ENCODE measurements at regions not wholly inside any gene's neighbourhood (a gene's known extent, or its start where the extent isn't known, plus 50 kb on each side); places are given as distances from the start of the nearest gene placed in this dataset.

DNA sequence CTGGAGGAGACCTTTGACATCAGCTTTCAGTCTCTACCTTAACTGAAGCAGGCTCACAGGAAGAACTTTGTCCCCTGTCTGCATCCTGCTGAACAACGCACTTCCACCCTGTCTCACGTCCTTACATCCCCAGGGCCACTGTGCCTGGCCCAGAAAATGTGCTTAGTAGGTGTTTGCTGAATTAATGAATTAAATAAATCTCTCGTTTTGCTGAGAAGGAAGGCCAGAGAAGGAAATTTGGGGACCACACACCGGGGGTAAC is 54.3 kb upstream of the CREB3L1 start:
- Histone ChIP-seq H3K4me1 (no peaks in the 10 kb centered on the region), H3K36me3 (no peaks in the 10 kb centered on the region), H3K9me3 (no peaks in the 10 kb centered on the region), H3K27me3 (peaks cover 0 to 5% (median 0%) of the 10 kb centered on the region in 3 donors), H3K27ac (no peak overlapping the region), H3K4me3 (no peak overlapping the region)
- intact Hi-C loops (cut with DNase I; ENCODE audit: low total_unique reads), result no loop called here
- TF ChIP-seq POLR2A (IDR thresholded peaks at IDR 0.05), result no peak
- TF ChIP-seq, protein P1, sequence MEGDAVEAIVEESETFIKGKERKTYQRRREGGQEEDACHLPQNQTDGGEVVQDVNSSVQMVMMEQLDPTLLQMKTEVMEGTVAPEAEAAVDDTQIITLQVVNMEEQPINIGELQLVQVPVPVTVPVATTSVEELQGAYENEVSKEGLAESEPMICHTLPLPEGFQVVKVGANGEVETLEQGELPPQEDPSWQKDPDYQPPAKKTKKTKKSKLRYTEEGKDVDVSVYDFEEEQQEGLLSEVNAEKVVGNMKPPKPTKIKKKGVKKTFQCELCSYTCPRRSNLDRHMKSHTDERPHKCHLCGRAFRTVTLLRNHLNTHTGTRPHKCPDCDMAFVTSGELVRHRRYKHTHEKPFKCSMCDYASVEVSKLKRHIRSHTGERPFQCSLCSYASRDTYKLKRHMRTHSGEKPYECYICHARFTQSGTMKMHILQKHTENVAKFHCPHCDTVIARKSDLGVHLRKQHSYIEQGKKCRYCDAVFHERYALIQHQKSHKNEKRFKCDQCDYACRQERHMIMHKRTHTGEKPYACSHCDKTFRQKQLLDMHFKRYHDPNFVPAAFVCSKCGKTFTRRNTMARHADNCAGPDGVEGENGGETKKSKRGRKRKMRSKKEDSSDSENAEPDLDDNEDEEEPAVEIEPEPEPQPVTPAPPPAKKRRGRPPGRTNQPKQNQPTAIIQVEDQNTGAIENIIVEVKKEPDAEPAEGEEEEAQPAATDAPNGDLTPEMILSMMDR (IDR thresholded peaks at IDR 0.05 in 4 of 5, conservative IDR thresholded peaks at IDR 0.05 in 1 of 5), result no peak
- no peak for ATAC-seq
- no peak for DNase-seq
- in situ Hi-C loops (cut with MboI; ENCODE audit: low sequenced_read_pairs in 4 of 4), result no loop called here

DNA sequence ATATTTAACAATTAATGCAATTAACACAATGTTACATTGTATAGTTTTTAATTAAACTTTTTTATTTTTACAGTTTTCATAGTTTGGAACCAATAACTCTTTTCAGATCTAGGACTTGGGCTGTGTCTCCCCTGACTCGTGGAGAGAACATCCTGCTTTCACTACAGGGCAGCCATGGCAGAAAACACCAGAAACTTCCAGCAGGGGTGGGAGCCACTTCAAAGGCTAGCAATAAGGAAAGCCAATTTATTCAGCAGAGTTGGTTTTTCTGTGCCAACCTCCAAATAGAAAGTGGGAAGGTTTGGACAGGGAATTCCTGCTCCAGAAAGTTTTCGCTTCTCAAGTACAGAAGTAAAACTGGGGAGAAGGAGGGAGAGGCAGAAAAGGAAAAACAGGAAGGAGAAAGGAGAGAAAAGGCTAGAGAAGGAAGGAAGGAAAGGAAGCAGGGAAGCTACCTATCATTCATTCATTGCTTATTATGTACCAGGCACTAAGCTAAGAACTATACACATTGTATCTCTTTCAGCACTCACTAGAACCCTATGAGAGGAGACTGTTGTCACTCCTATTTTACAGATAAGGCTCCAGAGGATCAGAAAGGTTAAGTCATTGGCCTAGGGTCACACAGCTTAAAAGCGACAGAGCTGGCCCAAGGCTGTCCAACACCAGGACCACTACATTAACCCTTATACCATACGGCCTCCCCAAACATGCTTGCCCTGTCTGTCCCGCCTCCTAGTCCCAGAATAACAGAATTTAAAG is 54.8 kb upstream of the CREB3L1 start:
- H3K27me3 ChIP-seq, result peaks cover 0 to 3% (median 0%) of the 10 kb centered on the region in 3 donors
- H3K36me3 ChIP-seq, result no peaks in the 10 kb centered on the region
- no peaks in the 10 kb centered on the region for H3K4me1 ChIP-seq
- DNase-seq, result no peak
- intact Hi-C loops (cut with DNase I; ENCODE audit: low total_unique reads) (no loop called here), in situ Hi-C loops (cut with MboI; ENCODE audit: low sequenced_read_pairs in 4 of 4) (no loop called here)
- no peak overlapping the region for H3K27ac ChIP-seq
- no peak overlapping the region for H3K4me3 ChIP-seq
- no peaks in the 10 kb centered on the region for H3K9me3 ChIP-seq
- ATAC-seq, result no peak
- TF ChIP-seq POLR2A (IDR thresholded peaks at IDR 0.05), result no peak
- TF ChIP-seq, protein P1 (IDR thresholded peaks at IDR 0.05 in 4 of 5, conservative IDR thresholded peaks at IDR 0.05 in 1 of 5), result no peak

DNA sequence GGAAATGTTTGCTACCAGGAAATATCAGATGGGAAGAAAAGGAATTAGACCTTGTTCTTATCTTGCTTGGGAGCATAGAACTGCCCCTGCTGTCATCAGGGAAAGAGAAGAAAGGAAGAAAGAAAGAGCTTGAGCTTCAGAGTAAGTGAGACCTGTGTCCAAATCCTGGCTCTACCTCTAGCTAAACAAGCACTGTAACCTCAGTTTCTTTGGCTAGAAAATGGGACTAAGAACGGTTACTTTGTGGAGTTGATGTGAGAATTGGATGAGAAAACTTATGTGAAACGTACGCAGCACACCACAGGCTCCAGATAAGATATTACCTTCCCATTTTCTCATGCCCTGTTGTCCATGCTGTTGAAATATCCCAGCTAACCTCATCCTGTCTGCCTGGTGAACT is 57.1 kb upstream of the CREB3L1 start:
- no peak overlapping the region for H3K4me3 ChIP-seq
- no peaks in the 10 kb centered on the region for H3K4me1 ChIP-seq
- H3K27me3 ChIP-seq, result no peaks in the 10 kb centered on the region
- no peaks in the 10 kb centered on the region for H3K36me3 ChIP-seq
- TF ChIP-seq POLR2A (IDR thresholded peaks at IDR 0.05), result no peak
- TF ChIP-seq, protein P1 (IDR thresholded peaks at IDR 0.05 in 4 of 5, conservative IDR thresholded peaks at IDR 0.05 in 1 of 5), result no peak
- ATAC-seq (no peak), DNase-seq (no peak)
- intact Hi-C loops (cut with DNase I; ENCODE audit: low total_unique reads) (no loop called here), in situ Hi-C loops (cut with MboI; ENCODE audit: low sequenced_read_pairs in 4 of 4) (no loop called here)
- H3K9me3 ChIP-seq, result no peaks in the 10 kb centered on the region
- H3K27ac ChIP-seq, result no peak overlapping the region

DNA sequence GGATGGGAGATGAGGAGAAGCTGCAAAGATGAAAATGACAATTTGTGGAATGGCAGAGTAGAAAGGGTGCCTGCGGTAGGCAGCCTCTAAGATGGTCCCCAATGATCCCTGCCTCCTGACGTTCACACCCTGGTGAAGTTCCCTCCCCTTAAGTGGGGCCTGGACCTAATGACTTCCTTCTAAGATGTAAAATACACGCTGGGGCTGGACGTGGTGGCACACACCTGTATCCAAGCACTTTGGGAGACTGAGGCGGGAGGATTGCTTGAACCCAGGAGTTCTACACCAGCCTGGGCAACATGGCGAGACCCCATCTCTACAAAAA is 60.7 kb upstream of the CREB3L1 start:
- no peaks in the 10 kb centered on the region for H3K27me3 ChIP-seq
- no peak overlapping the region for H3K27ac ChIP-seq
- no peak for TF ChIP-seq POLR2A (IDR thresholded peaks at IDR 0.05)
- H3K36me3 ChIP-seq, result no peaks in the 10 kb centered on the region
- intact Hi-C loops (cut with DNase I; ENCODE audit: low total_unique reads), result no loop called here
- ATAC-seq, result no peak
- in situ Hi-C loops (cut with MboI; ENCODE audit: low sequenced_read_pairs in 4 of 4), result no loop called here
- no peaks in the 10 kb centered on the region for H3K9me3 ChIP-seq
- H3K4me1 ChIP-seq, result no peaks in the 10 kb centered on the region
- H3K4me3 ChIP-seq, result no peak overlapping the region
- no peak for DNase-seq

DNA sequence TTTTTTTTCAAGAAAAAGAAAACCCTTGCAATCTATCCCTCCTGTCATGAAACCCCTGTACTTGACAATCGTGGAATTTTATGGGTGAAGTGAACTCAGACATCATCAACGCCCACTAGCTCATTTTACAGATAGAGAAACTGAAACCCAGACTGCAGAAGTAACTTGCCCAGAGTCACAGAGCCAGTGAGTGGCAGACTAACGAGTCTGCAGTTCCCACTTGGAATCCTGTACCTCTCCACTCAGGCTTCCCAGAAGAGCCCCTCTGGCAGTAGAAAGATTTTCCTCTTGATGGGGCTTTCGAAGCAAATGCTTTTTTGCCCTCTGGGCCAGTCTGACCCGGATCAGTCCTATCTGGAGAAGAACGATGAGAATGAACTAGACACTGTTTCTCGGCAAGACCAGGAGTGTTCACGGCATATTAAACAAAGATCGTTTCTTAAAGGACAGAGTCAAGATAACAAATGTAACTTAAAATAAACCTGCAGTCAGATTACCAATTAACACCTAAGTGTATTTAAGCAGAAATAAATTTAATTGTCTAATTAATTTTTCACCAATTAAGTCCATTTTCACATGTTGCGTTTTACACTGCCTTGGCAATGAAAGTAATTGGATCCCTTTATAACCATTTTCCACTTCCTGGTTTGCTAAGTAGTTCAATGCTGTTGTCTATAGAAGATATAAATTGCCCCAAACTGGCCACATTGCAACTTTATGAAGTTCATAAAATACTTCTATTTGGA is 61.3 kb upstream of the CREB3L1 start:
- Histone ChIP-seq H3K27me3 (no peaks in the 10 kb centered on the region), H3K36me3 (no peaks in the 10 kb centered on the region), H3K4me1 (no peaks in the 10 kb centered on the region), H3K4me3 (peak overlapping the region in 1 of 4 donors; percentile 24), H3K27ac (no peak overlapping the region), H3K9me3 (no peaks in the 10 kb centered on the region)
- DNase-seq (no peak), ATAC-seq (no peak)
- intact Hi-C loops (cut with DNase I; ENCODE audit: low total_unique reads) (no loop called here), in situ Hi-C loops (cut with MboI; ENCODE audit: low sequenced_read_pairs in 4 of 4) (no loop called here)
- no peak for TF ChIP-seq POLR2A (IDR thresholded peaks at IDR 0.05)

Measured in gastrocnemius medialis (tissue), 4 donors.